Left ventricle myocardium superior (tissue), 1 donor: ENCODE measurements at regions not wholly inside any gene's neighbourhood (a gene's known extent, or its start where the extent isn't known, plus 50 kb on each side); places are given as distances from the start of the nearest gene placed in this dataset.

Experiments used
- ATAC-seq: fragments of 200-7000 bp; cut with Tn5 transposase; one replicate; pipeline ENCODE4 v1.9.1; 2020; ENCODE audit warnings: mild to moderate bottlenecking, moderate library complexity
- DNase-seq: peaks from one replicate; pipeline ENCODE4 v3.0.0-alpha.2; 2020
- intact Hi-C: fragments of 100-400 bp; cut with micrococcal nuclease; formaldehyde crosslinking; loops from one replicate; pipeline ENCODE4 v1.11.0; 2022
- donor health status: DM: no; HTN: yes; CAD: no; lungs with severe emphysema.

GRCh38 chr3:152944671-152945070 is 109.7 kb downstream of the P2RY1 start:
- DNase-seq (no peak), ATAC-seq (no peak)
- intact Hi-C loops: no loop called here

GRCh38 chr3:152945556-152945955 is 110.6 kb downstream of the P2RY1 start:
- no peak for ATAC-seq
- no peak for DNase-seq
- intact Hi-C loops: no loop called here

GRCh38 chr3:152957491-152957890 is 122.6 kb downstream of the P2RY1 start:
- intact Hi-C loops: no loop called here
- ATAC-seq (no peak), DNase-seq (no peak)

GRCh38 chr3:152959307-152959706 is 124.4 kb downstream of the P2RY1 start:
- ATAC-seq (no peak), DNase-seq (no peak)
- intact Hi-C loops: no loop called here

GRCh38 chr3:152960684-152961083 is 125.8 kb downstream of the P2RY1 start:
- intact Hi-C loops: no loop called here
- DNase-seq (no peak), ATAC-seq (no peak)

- ATAC-seq: no peak
- intact Hi-C loops: no loop called here
- no peak for DNase-seq
Observed at GRCh38 chr3:152961323-152961722, 126.4 kb downstream of the P2RY1 start.

GRCh38 chr3:152964911-152965609 is 130.1 kb downstream of the P2RY1 start:
- DNase-seq (no peak), ATAC-seq (no peak)
- intact Hi-C loops: no loop called here

GRCh38 chr3:152968388-152969024 is 133.6 kb downstream of the P2RY1 start:
- no peak for ATAC-seq
- intact Hi-C loops: no loop called here
- no peak for DNase-seq

- ATAC-seq (no peak), DNase-seq (no peak)
- intact Hi-C loops: no loop called here
Observed at GRCh38 chr3:152969557-152970300, 134.8 kb downstream of the P2RY1 start.

GRCh38 chr3:152970851-152971250 is 135.9 kb downstream of the P2RY1 start:
- DNase-seq (no peak), ATAC-seq (no peak)
- intact Hi-C loops: no loop called here

- DNase-seq: no peak
- ATAC-seq: no peak
- intact Hi-C loops: no loop called here
Observed at GRCh38 chr3:152971880-152972279, 136.9 kb downstream of the P2RY1 start.

GRCh38 chr3:152973575-152973974 is 138.6 kb downstream of the P2RY1 start:
- intact Hi-C loops: no loop called here
- no peak for ATAC-seq
- no peak for DNase-seq

GRCh38 chr3:152976239-152976638 is 141.3 kb downstream of the P2RY1 start:
- intact Hi-C loops: no loop called here
- DNase-seq (no peak), ATAC-seq (no peak)

- intact Hi-C loops: no loop called here
- DNase-seq: no peak
- ATAC-seq: no peak
Observed at GRCh38 chr3:152977366-152977765, 142.4 kb downstream of the P2RY1 start.

GRCh38 chr3:152978152-152978551 is 143.2 kb downstream of the P2RY1 start:
- no peak for DNase-seq
- no peak for ATAC-seq
- intact Hi-C loops: no loop called here

- intact Hi-C loops: no loop called here
- DNase-seq (no peak), ATAC-seq (no peak)
Observed at GRCh38 chr3:152997526-152997925, 162.6 kb downstream of the P2RY1 start.

- DNase-seq: no peak
- intact Hi-C loops: no loop called here
- ATAC-seq: no peak
Observed at GRCh38 chr3:152998591-152998990, 163.4 kb upstream of the RAP2B start.

- DNase-seq: no peak
- no peak for ATAC-seq
- intact Hi-C loops: no loop called here
Observed at GRCh38 chr3:153000325-153000724, 161.7 kb upstream of the RAP2B start.

GRCh38 chr3:153001210-153002078 is 160.6 kb upstream of the RAP2B start:
- DNase-seq (no peak), ATAC-seq (no peak)
- intact Hi-C loops: no loop called here

GRCh38 chr3:153003441-153003840 is 158.6 kb upstream of the RAP2B start:
- ATAC-seq: no peak
- no peak for DNase-seq
- intact Hi-C loops: no loop called here
